Tibial artery (tissue), 4 donors: ENCODE measurements at regions not wholly inside any gene's neighbourhood (a gene's known extent, or its start where the extent isn't known, plus 50 kb on each side); places are given as distances from the start of the nearest gene placed in this dataset.
"Not testable (repeated sequence)": the region's sequence is repeated elsewhere in the genome, so short reads cannot be mapped to it uniquely, and the experiment has no call there.

Experiments used
- DNase-seq, 2 donors: peaks; one replicate each; pipeline ENCODE4 v3.0.0-alpha.2; 2019
- H3K27ac ChIP-seq, 2 donors: fragments of 200-600 bp; sonication (generic) in 1 of 2; 1 replicate in 1 of 2; 2 replicates in 1 of 2; pipeline ENCODE4 v1.5.1; 2018 to 2019; ENCODE audit warnings: mild to moderate bottlenecking in 1 of 2
- H3K27me3 ChIP-seq, 2 donors: fragments of 200-600 bp; sonication (generic) in 1 of 2; one replicate each; pipeline versions ENCODE4 v1.5.1 to v1.6.0; 2016 to 2019
- H3K36me3 ChIP-seq, 3 donors: fragments of 200-600 bp; sonication (generic) in 2 of 3; one replicate each; pipeline ENCODE4 v1.5.1; 2016 to 2019; ENCODE audit warnings: mild to moderate bottlenecking in 2 of 3
- H3K4me1 ChIP-seq, 4 donors: fragments of 200-600 bp; sonication (generic) in 2 of 4; 1 replicate in 3 of 4; 2 replicates in 1 of 4; pipeline ENCODE4 v1.5.1; 2016 to 2019
- H3K4me3 ChIP-seq, 2 donors: fragments of 200-600 bp; sonication (generic) in 1 of 2; 1 replicate in 1 of 2; 2 replicates in 1 of 2; pipeline ENCODE4 v1.5.1; 2018 to 2019; ENCODE audit warnings: mild to moderate bottlenecking in 2 of 2
- H3K9me3 ChIP-seq, 3 donors: fragments of 200-600 bp; sonication (generic) in 1 of 3; one replicate each; pipeline ENCODE4 v1.5.1; 2016 to 2019
- CTCF ChIP-seq, 2 experiments: fragments of 200-600 bp in 1 of 2; fragments of 450-650 bp in 1 of 2; IDR thresholded peaks; one replicate each; pipeline ENCODE4 v1.5.1; 2017 to 2019; ENCODE audit warnings: antibody characterized with exemption in 2 of 2, mild to moderate bottlenecking in 1 of 2, moderate library complexity in 1 of 2
- intact Hi-C: fragments of 100-400 bp; cut with DNase I; formaldehyde crosslinking; loops from one replicate; pipeline ENCODE4 v1.15.0; 2023; ENCODE audit warnings: low total_unique reads

GRCh38 chrY:19601113-19601512, 143.4 kb downstream of the KDM5D start:
- intact Hi-C loops = no loop called here
- Histone ChIP-seq H3K9me3 (no peaks in the 10 kb centered on the region), H3K27me3 (no peaks in the 10 kb centered on the region), H3K36me3 (no peaks in the 10 kb centered on the region), H3K27ac (no peak overlapping the region), H3K4me3 (no peak overlapping the region), H3K4me1 (no peaks in the 10 kb centered on the region)
- no peak for TF ChIP-seq CTCF (IDR thresholded peaks at IDR 0.05)
- no peak for DNase-seq

GRCh38 chrY:19600711-19601110, 143.8 kb downstream of the KDM5D start:
- intact Hi-C loops = no loop called here
- no peak overlapping the region for H3K4me3 ChIP-seq
- H3K36me3 ChIP-seq = no peaks in the 10 kb centered on the region
- no peak overlapping the region for H3K27ac ChIP-seq
- no peak for TF ChIP-seq CTCF (IDR thresholded peaks at IDR 0.05)
- no peaks in the 10 kb centered on the region for H3K27me3 ChIP-seq
- no peak for DNase-seq
- H3K4me1 ChIP-seq = no peaks in the 10 kb centered on the region
- no peaks in the 10 kb centered on the region for H3K9me3 ChIP-seq

- peaks cover 0 to 8% (median 0%) of the 10 kb centered on the region in 4 donors for H3K4me1 ChIP-seq
- no peak for TF ChIP-seq CTCF (IDR thresholded peaks at IDR 0.05)
- DNase-seq = no peak
- no peaks in the 10 kb centered on the region for H3K36me3 ChIP-seq
- H3K4me3 ChIP-seq = no peak overlapping the region
- no peaks in the 10 kb centered on the region for H3K27me3 ChIP-seq
- H3K9me3 ChIP-seq = no peaks in the 10 kb centered on the region
- intact Hi-C loops = no loop called here
- no peak overlapping the region for H3K27ac ChIP-seq
Measured at GRCh38 chrY:19590235-19590634, 154.3 kb downstream of the KDM5D start.

GRCh38 chrY:19589664-19590063, 154.9 kb downstream of the KDM5D start:
- Histone ChIP-seq H3K27ac (no peak overlapping the region), H3K4me1 (peaks cover 0 to 8% (median 0%) of the 10 kb centered on the region in 4 donors), H3K36me3 (no peaks in the 10 kb centered on the region), H3K27me3 (no peaks in the 10 kb centered on the region), H3K4me3 (no peak overlapping the region), H3K9me3 (no peaks in the 10 kb centered on the region)
- TF ChIP-seq CTCF (IDR thresholded peaks at IDR 0.05) = no peak
- DNase-seq = no peak
- intact Hi-C loops = no loop called here

GRCh38 chrY:19587311-19587710, 157.2 kb downstream of the KDM5D start:
- Histone ChIP-seq H3K27me3 (no peaks in the 10 kb centered on the region), H3K4me1 (peaks cover 0 to 8% (median 0%) of the 10 kb centered on the region in 4 donors), H3K36me3 (no peaks in the 10 kb centered on the region), H3K27ac (no peak overlapping the region), H3K9me3 (no peaks in the 10 kb centered on the region), H3K4me3 (no peak overlapping the region)
- TF ChIP-seq CTCF (IDR thresholded peaks at IDR 0.05) = no peak
- intact Hi-C loops = no loop called here
- no peak for DNase-seq

- DNase-seq, H3K27ac ChIP-seq, H3K27me3 ChIP-seq, H3K36me3 ChIP-seq, H3K9me3 ChIP-seq, H3K4me3 ChIP-seq, H3K4me1 ChIP-seq, intact Hi-C loops: not testable (repeated sequence)
Measured at GRCh38 chrY:19580990-19581389, 163.5 kb downstream of the KDM5D start.
